ENCODE measurements at regions not wholly inside any gene's neighbourhood (a gene's known extent, or its start where the extent isn't known, plus 50 kb on each side); places are given as distances from the start of the nearest gene placed in this dataset.
"Not testable (repeated sequence)": the region's sequence is repeated elsewhere in the genome, so short reads cannot be mapped to it uniquely, and the experiment has no call there.

- no peak for DNase-seq (ENCODE audit: low spot score)
- no peak for TF ChIP-seq CTCF (IDR thresholded peaks at IDR 0.05; ENCODE audit: borderline replicate concordance, control extremely low read depth, extremely low read depth, insufficient read depth, missing control alignments)
- in situ Hi-C loops (cut with MboI; ENCODE audit: low sequenced_read_pairs, unreplicated experiment) = no loop called here
Measured at GRCh38 chr3:40753951-40754350, 229.2 kb downstream of the ZNF621 start.

GRCh38 chr3:40754994-40755393 is 230.2 kb downstream of the ZNF621 start:
- DNase-seq (ENCODE audit: low spot score) = no peak
- in situ Hi-C loops (cut with MboI; ENCODE audit: low sequenced_read_pairs, unreplicated experiment) = no loop called here
- TF ChIP-seq CTCF (IDR thresholded peaks at IDR 0.05; ENCODE audit: borderline replicate concordance, control extremely low read depth, extremely low read depth, insufficient read depth, missing control alignments) = no peak

- in situ Hi-C loops (cut with MboI; ENCODE audit: low sequenced_read_pairs, unreplicated experiment) = no loop called here
- no peak for DNase-seq (ENCODE audit: low spot score)
- no peak for TF ChIP-seq CTCF (IDR thresholded peaks at IDR 0.05; ENCODE audit: borderline replicate concordance, control extremely low read depth, extremely low read depth, insufficient read depth, missing control alignments)
Measured at GRCh38 chr3:40756500-40756899, 231.7 kb downstream of the ZNF621 start.

- DNase-seq (ENCODE audit: low spot score); in situ Hi-C loops (cut with MboI; ENCODE audit: low sequenced_read_pairs, unreplicated experiment): not testable (repeated sequence)
Measured at GRCh38 chr3:40762771-40763170, 238.0 kb downstream of the ZNF621 start.

GRCh38 chr3:40763807-40764206 is 239.0 kb downstream of the ZNF621 start:
- in situ Hi-C loops (cut with MboI; ENCODE audit: low sequenced_read_pairs, unreplicated experiment) = no loop called here
- DNase-seq (ENCODE audit: low spot score) = no peak
- no peak for TF ChIP-seq CTCF (IDR thresholded peaks at IDR 0.05; ENCODE audit: borderline replicate concordance, control extremely low read depth, extremely low read depth, insufficient read depth, missing control alignments)

GRCh38 chr3:40764747-40765146 is 240.0 kb downstream of the ZNF621 start:
- no peak for DNase-seq (ENCODE audit: low spot score)
- TF ChIP-seq CTCF (IDR thresholded peaks at IDR 0.05; ENCODE audit: borderline replicate concordance, control extremely low read depth, extremely low read depth, insufficient read depth, missing control alignments) = no peak
- in situ Hi-C loops (cut with MboI; ENCODE audit: low sequenced_read_pairs, unreplicated experiment) = no loop called here

- in situ Hi-C loops (cut with MboI; ENCODE audit: low sequenced_read_pairs, unreplicated experiment) = no loop called here
- no peak for TF ChIP-seq CTCF (IDR thresholded peaks at IDR 0.05; ENCODE audit: borderline replicate concordance, control extremely low read depth, extremely low read depth, insufficient read depth, missing control alignments)
- no peak for DNase-seq (ENCODE audit: low spot score)
Measured at GRCh38 chr3:40765884-40766283, 241.1 kb downstream of the ZNF621 start.

All from GM13976 (cell line).